ENCODE measurements at regions not wholly inside any gene's neighbourhood (a gene's known extent, or its start where the extent isn't known, plus 50 kb on each side); places are given as distances from the start of the nearest gene placed in this dataset.

- peak; percentile 48 for DNase-seq (ENCODE audit: low read depth)
Observed at GRCh38 chr4:58553679-58554078, 1443.5 kb upstream of the IGFBP7 start.

GRCh38 chr4:58553031-58553430 lies 1442.8 kb upstream of the IGFBP7 start:
- no peak for DNase-seq (ENCODE audit: low read depth)

GRCh38 chr4:58551676-58552075 lies 1441.5 kb upstream of the IGFBP7 start:
- DNase-seq (ENCODE audit: low read depth) = no peak

- no peak for DNase-seq (ENCODE audit: low read depth)
Observed at GRCh38 chr4:58543465-58543864, 1433.3 kb upstream of the IGFBP7 start.

DNA sequence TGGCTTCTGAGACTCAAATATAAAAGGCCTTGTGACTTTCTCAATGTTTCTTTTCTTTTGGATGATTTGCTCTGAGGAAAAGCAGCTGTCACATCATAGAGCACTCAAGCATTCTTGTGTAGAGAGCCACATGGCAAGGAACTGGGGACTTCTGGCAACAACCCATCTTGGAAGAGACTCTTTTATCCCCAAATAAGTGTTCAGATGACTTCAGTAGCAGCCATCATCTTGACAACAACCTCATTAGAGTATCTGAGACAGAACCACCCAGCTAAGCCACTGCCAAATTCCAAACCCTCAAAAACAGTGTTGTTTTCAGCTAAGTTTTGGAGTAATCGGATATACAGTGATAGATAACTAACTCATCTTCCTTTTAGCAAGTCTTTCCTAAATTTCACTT lies 1431.7 kb upstream of the IGFBP7 start:
- DNase-seq (ENCODE audit: low read depth) = no peak

GRCh38 chr4:58522765-58523382 lies 1412.7 kb upstream of the IGFBP7 start:
- no peak for DNase-seq (ENCODE audit: low read depth)

DNA sequence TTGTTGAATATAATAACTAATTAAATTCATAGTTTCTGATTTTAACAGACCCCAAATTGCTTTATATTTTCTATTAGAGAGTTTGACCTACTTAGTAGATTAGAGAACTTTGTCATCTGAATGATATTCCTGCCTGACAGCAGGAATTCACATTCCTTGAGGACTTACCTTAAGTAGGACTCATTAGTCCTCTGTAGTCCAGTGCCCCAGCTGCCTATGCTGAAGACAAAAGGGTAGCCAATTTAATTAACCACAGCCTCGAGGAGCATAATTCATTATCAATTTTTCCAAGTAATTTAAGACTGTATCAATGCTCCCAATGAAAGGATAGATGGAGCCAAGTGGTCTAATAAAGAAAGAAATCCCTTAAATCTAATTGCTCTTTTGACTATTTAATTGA lies 1405.0 kb upstream of the IGFBP7 start:
- no peak for DNase-seq (ENCODE audit: low read depth)

GRCh38 chr4:58514299-58514698 lies 1404.1 kb upstream of the IGFBP7 start:
- no peak for DNase-seq (ENCODE audit: low read depth)

- no peak for DNase-seq (ENCODE audit: low read depth)
Observed at GRCh38 chr4:58510652-58511051, 1400.5 kb upstream of the IGFBP7 start.

- no peak for DNase-seq (ENCODE audit: low read depth)
Observed at GRCh38 chr4:58507079-58507478, 1396.9 kb upstream of the IGFBP7 start.

GRCh38 chr4:58502839-58503238 lies 1392.7 kb upstream of the IGFBP7 start:
- DNase-seq (ENCODE audit: low read depth) = no peak

- DNase-seq (ENCODE audit: low read depth) = no peak
Observed at GRCh38 chr4:58499182-58499581, 1389.0 kb upstream of the IGFBP7 start.

DNA sequence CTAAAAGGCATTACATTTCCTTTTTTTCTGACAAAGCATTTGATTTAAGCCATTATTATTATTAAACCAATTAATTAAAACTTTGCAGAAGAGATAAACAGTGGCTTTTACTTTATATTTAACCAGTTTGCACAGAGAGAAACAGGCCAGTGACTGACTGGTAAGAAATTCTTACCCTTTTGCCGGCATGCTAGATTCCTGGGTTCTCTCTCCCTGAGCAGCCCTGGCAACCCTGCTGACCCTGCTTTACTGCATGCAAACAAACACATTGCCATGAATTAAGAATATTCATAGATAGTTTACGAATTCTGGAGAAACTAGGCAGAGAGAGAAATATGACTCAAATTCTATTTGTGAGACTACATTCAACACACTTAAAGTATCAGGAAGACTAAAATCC lies 1381.4 kb upstream of the IGFBP7 start:
- no peak for DNase-seq (ENCODE audit: low read depth)

GRCh38 chr4:58477950-58478349 lies 1367.8 kb upstream of the IGFBP7 start:
- no peak for DNase-seq (ENCODE audit: low read depth)

- DNase-seq (ENCODE audit: low read depth) = no peak
Observed at GRCh38 chr4:58477513-58477912, 1367.3 kb upstream of the IGFBP7 start.

- DNase-seq (ENCODE audit: low read depth) = no peak
Observed at GRCh38 chr4:58475097-58475496, 1364.9 kb upstream of the IGFBP7 start.

DNA sequence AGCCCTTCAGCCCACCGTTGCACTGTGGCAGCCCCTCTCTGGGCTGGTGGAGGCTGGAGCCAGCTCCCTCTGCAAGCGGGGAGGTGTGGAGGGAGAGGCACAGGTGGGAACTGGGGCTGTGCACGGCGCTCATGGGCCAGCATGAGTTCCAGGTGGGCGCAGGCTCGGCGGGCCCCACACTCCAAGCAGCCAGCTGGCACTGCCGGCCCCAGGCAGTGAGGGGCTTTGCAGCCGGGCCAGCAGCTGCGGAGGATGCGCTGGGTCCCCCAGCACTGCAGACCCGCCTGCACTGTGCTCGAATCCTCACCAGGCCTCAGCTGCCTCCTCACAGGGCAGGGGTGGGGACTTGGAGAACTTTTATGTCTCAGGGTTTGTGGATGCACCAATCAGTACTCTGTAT lies 1354.8 kb upstream of the IGFBP7 start:
- DNase-seq (ENCODE audit: low read depth) = no peak

DNA sequence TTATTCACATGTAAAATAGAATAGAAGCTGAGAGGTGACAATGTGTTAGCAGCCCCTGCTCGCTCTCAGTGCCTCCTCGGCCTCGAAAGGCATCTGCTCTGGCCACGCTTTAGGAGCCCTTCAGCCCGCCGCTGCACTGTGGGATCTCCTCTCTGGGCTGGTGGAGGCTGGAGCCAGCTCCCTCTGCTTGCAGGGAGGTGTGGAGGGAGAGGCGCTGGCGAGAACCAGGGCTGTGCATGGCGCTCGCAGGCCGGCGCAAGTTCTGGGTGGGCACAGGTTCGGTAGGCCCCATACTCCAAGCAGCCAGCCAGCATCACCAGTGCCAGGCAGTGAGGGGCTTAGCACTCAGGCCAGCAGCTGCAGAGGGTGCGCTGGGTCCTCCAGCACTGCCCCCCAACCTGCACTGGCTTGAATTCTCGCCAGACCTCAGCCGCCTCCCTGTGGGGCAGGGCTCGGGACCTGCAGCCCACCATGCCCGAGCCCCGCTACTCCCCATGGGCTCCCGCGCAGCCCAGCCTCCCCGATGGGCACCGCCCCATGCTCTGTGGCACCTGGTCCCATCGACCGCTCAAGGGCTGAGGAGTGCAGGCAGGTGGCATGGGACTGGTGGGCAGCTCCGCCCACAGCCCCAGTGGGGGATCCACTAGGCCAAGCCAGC lies 1346.7 kb upstream of the IGFBP7 start:
- DNase-seq (ENCODE audit: low read depth) = no peak

GRCh38 chr4:58453956-58454355 lies 1343.8 kb upstream of the IGFBP7 start:
- peak; percentile 32 for DNase-seq (ENCODE audit: low read depth)

GRCh38 chr4:58451707-58452106 lies 1341.5 kb upstream of the IGFBP7 start:
- DNase-seq (ENCODE audit: low read depth) = no peak

GRCh38 chr4:58435871-58436270 lies 1325.7 kb upstream of the IGFBP7 start:
- no peak for DNase-seq (ENCODE audit: low read depth)

GRCh38 chr4:58413849-58414248 lies 1303.7 kb upstream of the IGFBP7 start:
- DNase-seq (ENCODE audit: low read depth) = no peak

DNA sequence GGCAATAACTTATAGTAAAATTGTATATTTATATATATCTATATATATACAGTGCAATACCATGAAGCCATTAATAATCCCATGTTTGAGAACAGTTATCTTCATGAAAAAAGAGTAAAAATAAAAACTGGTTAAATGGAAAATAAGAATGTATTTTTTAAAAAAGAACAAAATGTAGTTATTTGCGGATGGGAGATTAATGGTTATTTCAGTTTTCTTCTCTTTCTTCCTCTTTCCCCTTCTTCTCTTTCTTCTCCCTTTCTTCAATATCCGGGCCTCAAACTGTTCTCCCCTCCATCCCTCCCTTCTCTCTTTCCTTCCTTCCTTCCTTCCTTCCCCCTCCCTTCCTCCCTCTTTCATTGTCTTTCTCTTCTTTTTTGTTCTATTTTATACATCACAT lies 1301.7 kb upstream of the IGFBP7 start:
- DNase-seq (ENCODE audit: low read depth) = no peak

DNA sequence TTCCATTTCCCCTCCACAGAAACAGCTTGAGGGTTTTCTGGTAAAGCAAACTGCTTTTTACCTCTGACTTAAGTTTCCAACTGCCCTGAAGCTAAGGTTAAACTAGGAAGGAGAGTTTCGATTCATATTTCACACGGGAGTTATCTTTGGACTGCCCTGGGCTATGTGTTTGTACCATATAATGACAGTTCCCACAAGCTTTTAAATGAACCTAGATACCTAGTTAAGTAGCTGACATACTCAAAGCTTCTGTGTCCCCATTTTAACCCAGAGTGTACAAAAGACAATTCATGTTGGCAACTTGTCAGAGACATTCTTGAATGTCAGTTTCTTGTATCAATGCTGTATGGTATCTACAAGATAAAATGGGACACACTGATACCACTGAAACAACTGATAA lies 1296.6 kb upstream of the IGFBP7 start:
- DNase-seq (ENCODE audit: low read depth) = no peak

Measured in ELR (cell line).